ENCODE measurements at regions not wholly inside any gene's neighbourhood (a gene's known extent, or its start where the extent isn't known, plus 50 kb on each side); places are given as distances from the start of the nearest gene placed in this dataset.

- no peak for DNase-seq (ENCODE audit: low read depth in 4 of 4, low spot score in 2 of 4)
These were observed 263.4 kb downstream of the TTLL7 start for GRCh38 chr1:83735526-83735925.

DNA sequence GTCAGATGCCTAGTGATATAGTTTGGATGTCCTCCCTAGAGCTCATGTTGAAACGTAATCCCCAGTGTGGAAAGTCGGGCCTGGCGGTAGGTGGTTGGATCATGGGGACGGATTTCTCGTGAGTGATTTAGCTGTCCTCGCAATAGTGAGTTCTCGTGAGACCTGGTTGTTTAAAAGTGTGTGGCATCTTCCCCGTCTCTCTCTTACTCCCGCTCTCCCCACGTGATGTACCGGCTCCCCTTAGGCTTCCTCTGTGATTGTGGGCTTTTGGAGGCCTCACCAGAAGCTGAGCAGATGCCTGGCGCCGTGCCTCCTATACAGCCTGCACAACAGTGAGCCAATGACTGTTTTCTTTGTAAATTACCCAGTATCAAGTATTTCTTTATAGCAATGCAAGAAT, 264.5 kb downstream of the TTLL7 start:
- DNase-seq (ENCODE audit: low read depth in 4 of 4, low spot score in 2 of 4): no peak

GRCh38 chr1:83725735-83726360, 273.1 kb downstream of the TTLL7 start:
- DNase-seq (ENCODE audit: low read depth in 4 of 4, low spot score in 2 of 4): no peak

GRCh38 chr1:83718338-83718737, 280.6 kb downstream of the TTLL7 start:
- DNase-seq (ENCODE audit: low read depth in 4 of 4, low spot score in 2 of 4): no peak

- no peak for DNase-seq (ENCODE audit: low read depth in 4 of 4, low spot score in 2 of 4)
These were observed 281.1 kb downstream of the TTLL7 start for GRCh38 chr1:83717785-83718184.

DNA sequence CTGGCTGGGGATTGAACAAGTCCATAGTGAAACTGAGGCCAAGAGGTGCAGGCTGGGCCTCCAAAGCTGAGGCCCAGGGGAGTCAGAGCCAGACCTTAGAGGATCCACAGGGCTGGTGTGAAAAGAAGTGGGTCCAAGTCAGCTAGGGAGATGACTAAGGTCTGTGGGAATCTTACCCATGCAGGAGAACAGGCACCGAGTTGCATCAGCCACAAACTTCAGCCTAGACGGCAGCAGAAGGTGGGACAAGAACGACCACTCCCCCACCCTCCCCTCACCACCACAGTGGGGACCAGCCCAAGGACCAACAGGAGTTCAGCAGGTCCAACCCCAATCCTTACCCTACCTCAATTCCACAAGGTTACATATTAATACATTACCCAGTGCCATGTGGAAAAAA, 282.3 kb downstream of the TTLL7 start:
- DNase-seq (ENCODE audit: low read depth in 4 of 4, low spot score in 2 of 4): no peak

DNA sequence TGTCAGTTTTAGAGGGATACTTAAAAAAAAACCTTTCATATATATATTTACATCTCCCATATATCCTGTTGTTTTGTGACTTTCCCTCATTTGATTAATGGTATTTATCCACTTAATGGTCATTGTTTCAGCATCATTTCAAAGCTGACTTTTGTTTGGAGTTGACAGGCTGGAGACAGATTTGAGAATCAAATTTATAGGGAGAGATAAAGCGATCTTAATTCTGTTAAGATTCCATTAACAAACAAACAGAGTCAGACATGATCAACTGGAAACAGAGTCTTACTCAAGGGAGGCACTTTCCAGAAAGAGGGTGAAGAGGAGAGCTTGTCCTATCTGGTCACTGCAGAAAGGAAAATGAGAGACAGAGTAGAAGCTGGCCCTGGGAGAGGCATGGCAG, 283.4 kb downstream of the TTLL7 start:
- no peak for DNase-seq (ENCODE audit: low read depth in 4 of 4, low spot score in 2 of 4)

DNA sequence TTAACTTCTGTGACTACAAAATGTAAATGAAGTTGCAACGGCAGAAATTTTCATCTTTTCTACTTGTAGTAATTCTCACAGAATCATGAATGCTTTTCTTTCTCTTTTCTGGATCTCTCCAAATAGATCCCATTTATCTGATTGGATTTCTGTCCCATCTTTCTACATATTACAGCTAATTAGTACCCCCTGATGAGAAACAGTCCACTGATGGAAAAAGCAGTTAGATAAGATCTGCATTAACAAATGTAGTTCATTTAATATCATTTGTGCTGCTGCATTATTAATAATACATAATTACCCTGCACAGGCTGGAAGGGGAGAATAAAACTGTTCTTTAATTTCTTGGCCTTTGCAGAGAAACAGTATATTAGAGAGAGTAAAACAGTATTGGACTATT, 289.3 kb downstream of the TTLL7 start:
- DNase-seq (ENCODE audit: low read depth in 4 of 4, low spot score in 2 of 4): no peak

- no peak for DNase-seq (ENCODE audit: low read depth in 4 of 4, low spot score in 2 of 4)
These were observed 292.5 kb downstream of the TTLL7 start for GRCh38 chr1:83706354-83706938.

- DNase-seq (ENCODE audit: low read depth in 4 of 4, low spot score in 2 of 4): no peak
These were observed 293.8 kb downstream of the TTLL7 start for GRCh38 chr1:83705091-83705490.

GRCh38 chr1:83704350-83704749, 294.6 kb downstream of the TTLL7 start:
- DNase-seq (ENCODE audit: low read depth in 4 of 4, low spot score in 2 of 4): no peak

- no peak for DNase-seq (ENCODE audit: low read depth in 4 of 4, low spot score in 2 of 4)
These were observed 296.6 kb downstream of the TTLL7 start for GRCh38 chr1:83702356-83702755.

GRCh38 chr1:83701355-83701754, 297.6 kb downstream of the TTLL7 start:
- no peak for DNase-seq (ENCODE audit: low read depth in 4 of 4, low spot score in 2 of 4)

GRCh38 chr1:83698644-83699043, 300.3 kb downstream of the TTLL7 start:
- DNase-seq (ENCODE audit: low read depth in 4 of 4, low spot score in 2 of 4): no peak

GRCh38 chr1:83697961-83698360, 301.0 kb downstream of the TTLL7 start:
- DNase-seq (ENCODE audit: low read depth in 4 of 4, low spot score in 2 of 4): no peak

GRCh38 chr1:83697220-83697619, 301.7 kb downstream of the TTLL7 start:
- DNase-seq (ENCODE audit: low read depth in 4 of 4, low spot score in 2 of 4): no peak

GRCh38 chr1:83694449-83694848, 304.5 kb downstream of the TTLL7 start:
- no peak for DNase-seq (ENCODE audit: low read depth in 4 of 4, low spot score in 2 of 4)

DNA sequence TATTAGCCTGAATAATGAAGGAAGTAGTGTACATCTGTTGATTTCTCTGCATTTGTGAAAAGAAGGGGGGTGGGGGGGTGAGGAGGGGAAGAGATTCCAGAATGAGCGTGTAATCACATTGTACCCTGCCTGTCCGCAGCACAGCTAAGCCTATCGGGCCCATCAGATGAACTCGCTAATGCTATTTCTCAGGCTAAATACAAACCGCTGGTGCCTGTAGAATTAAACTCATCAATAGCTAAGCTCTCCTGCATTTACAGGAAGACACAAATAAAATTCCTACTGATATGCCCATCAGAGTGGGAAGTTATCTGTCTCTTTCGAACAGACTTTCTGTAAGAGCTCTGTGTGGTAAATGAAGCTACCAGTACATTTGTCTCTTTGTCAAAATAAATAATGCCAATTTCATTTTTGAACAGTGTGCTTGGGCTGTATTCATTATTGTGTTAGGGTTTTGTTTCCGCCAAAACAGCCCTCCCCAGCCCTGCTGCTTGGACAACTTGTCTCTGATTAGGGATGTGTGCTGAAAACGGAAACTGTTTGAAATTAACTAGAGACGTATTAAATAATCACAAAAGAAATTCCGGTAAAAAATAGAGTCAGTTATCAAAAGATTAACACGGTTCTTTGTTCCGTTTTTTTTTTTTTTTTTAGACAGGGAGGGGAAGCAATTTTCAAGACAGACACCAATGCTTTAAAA, 305.4 kb downstream of the TTLL7 start:
- DNase-seq (ENCODE audit: low read depth in 4 of 4, low spot score in 2 of 4): peak in 1 of 4 donors; percentile 1

DNA sequence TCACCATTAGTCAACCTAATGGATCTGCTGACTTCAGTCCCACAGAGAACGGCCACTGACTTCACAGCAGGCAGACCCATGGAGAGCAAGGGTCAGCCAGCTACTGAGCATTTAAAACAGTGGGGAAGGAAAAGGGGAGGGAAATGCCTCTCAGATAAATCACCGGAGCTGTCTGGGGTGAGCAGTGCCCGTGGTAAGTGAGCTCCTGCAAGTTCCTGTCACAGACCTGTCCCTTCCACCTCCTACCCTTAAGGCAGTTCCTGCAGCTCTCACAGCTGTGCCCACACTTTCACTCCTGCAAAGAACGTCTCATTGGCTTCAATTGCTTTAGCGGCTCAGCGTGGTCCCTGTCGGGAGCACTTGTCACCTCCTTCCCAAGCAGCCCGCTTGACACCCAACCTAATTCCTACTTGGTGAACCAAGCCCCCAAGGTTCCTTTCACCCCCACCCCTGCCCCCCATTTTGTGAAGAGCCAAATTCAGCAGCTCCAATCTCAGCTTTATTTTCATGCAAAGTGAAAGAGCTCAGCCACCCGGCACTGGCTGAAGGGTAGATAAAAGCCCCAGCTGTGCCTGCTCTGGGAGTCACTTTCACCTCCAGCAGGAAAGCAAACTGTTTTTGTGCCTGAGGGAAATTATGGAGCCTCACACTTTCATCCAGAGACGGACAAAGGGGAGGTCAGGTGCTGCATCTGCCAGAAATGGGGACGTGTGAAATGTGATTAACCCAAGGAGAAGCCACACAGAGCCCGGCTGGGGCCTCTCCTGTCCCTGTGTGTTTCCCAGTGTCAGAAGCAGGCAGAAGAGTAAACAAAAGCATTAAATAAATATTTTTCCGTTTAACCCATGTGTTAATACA, 306.2 kb downstream of the TTLL7 start:
- peak in 3 of 4 donors; percentile 11 to 39 (median 29) for DNase-seq (ENCODE audit: low read depth in 4 of 4, low spot score in 2 of 4)

DNA sequence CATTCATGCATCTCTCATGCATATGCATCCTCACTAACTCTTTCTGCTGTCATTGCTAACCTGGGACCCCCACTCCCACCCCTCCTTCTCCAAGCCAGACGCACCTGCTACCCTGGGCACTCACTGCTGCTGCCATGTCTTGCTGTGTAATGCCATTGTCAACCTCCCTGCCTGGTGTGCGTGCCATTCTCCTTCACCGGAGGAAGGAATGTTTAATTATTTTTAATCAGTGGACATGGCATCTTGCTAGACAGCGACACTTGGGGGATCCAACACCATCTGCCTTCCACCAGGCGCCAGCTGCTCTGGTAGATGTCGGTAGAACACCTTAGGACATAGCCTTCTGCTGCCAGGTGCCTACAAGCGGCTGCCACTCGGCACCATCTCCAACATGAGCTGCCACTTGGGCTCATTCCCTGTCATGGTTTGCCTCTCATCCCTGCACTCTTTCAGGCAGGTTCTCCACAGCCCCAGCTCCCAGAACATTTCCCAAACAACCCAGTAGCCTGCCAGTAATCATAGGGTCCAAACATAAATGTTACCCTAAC, 306.9 kb downstream of the TTLL7 start:
- DNase-seq (ENCODE audit: low read depth in 4 of 4, low spot score in 2 of 4): no peak
